GM19324 (cell line): ENCODE measurements at regions not wholly inside any gene's neighbourhood (a gene's known extent, or its start where the extent isn't known, plus 50 kb on each side); places are given as distances from the start of the nearest gene placed in this dataset.

Source experiments
- ATAC-seq: cut with Tn5 transposase; IDR thresholded peaks from one replicate; pipeline ENCODE4 v1.9.1; 2021; ENCODE audit warnings: mild to moderate bottlenecking, moderate library complexity; ENCODE audit not compliant: unreplicated experiment, low FRiP score

- no peak for ATAC-seq
Measured at GRCh38 chr17:33628500-33629346, 335.6 kb upstream of the ASIC2 start.

- no peak for ATAC-seq
Measured at GRCh38 chr17:33633446-33633845, 340.4 kb upstream of the ASIC2 start.

GRCh38 chr17:33637534-33637933, 344.4 kb upstream of the ASIC2 start:
- no peak for ATAC-seq

- ATAC-seq, result no peak
Measured at GRCh38 chr17:33639103-33639880, 346.2 kb upstream of the ASIC2 start.

GRCh38 chr17:33640629-33641028, 347.5 kb upstream of the ASIC2 start:
- ATAC-seq, result no peak

- ATAC-seq, result no peak
Measured at GRCh38 chr17:33642002-33642401, 348.9 kb upstream of the ASIC2 start.

GRCh38 chr17:33647956-33648355, 354.9 kb upstream of the ASIC2 start:
- no peak for ATAC-seq

- ATAC-seq, result no peak
Measured at GRCh38 chr17:33650304-33650703, 357.2 kb upstream of the ASIC2 start.

- ATAC-seq, result no peak
Measured at GRCh38 chr17:33651686-33652085, 358.6 kb upstream of the ASIC2 start.

- ATAC-seq, result no peak
Measured at GRCh38 chr17:33652731-33653398, 359.8 kb upstream of the ASIC2 start.

- ATAC-seq, result no peak
Measured at GRCh38 chr17:33653399-33653788, 360.3 kb upstream of the ASIC2 start.

GRCh38 chr17:33657181-33657580, 364.1 kb upstream of the ASIC2 start:
- ATAC-seq, result no peak

- ATAC-seq, result no peak
Measured at GRCh38 chr17:33661975-33662374, 368.9 kb upstream of the ASIC2 start.

- ATAC-seq, result no peak
Measured at GRCh38 chr17:33664116-33664840, 371.2 kb upstream of the ASIC2 start.

GRCh38 chr17:33667052-33667509, 374.0 kb upstream of the ASIC2 start:
- no peak for ATAC-seq

- ATAC-seq, result no peak
Measured at GRCh38 chr17:33667671-33668070, 374.6 kb upstream of the ASIC2 start.

- ATAC-seq, result no peak
Measured at GRCh38 chr17:33668516-33668915, 375.4 kb upstream of the ASIC2 start.

GRCh38 chr17:33671491-33671890, 378.4 kb upstream of the ASIC2 start:
- ATAC-seq, result no peak

GRCh38 chr17:33674685-33675084, 381.6 kb upstream of the ASIC2 start:
- no peak for ATAC-seq

GRCh38 chr17:33676444-33676843, 383.3 kb upstream of the ASIC2 start:
- ATAC-seq, result no peak
